ENCODE measurements at regions not wholly inside any gene's neighbourhood (a gene's known extent, or its start where the extent isn't known, plus 50 kb on each side); places are given as distances from the start of the nearest gene placed in this dataset.
"Not testable (repeated sequence)": the region's sequence is repeated elsewhere in the genome, so short reads cannot be mapped to it uniquely, and the experiment has no call there.

- no peak for FAIRE-seq
These were observed 220.5 kb downstream of the BAMBI start for GRCh38 chr10:28897617-28898464.

- FAIRE-seq: no peak
These were observed 224.9 kb downstream of the BAMBI start for GRCh38 chr10:28902215-28902614.

- FAIRE-seq: no peak
These were observed 225.7 kb downstream of the BAMBI start for GRCh38 chr10:28903063-28903462.

GRCh38 chr10:28903736-28904135, 226.4 kb downstream of the BAMBI start:
- no peak for FAIRE-seq

GRCh38 chr10:28905371-28905770, 228.1 kb downstream of the BAMBI start:
- no peak for FAIRE-seq

- FAIRE-seq: no peak
These were observed 228.7 kb downstream of the BAMBI start for GRCh38 chr10:28906011-28906411.

DNA sequence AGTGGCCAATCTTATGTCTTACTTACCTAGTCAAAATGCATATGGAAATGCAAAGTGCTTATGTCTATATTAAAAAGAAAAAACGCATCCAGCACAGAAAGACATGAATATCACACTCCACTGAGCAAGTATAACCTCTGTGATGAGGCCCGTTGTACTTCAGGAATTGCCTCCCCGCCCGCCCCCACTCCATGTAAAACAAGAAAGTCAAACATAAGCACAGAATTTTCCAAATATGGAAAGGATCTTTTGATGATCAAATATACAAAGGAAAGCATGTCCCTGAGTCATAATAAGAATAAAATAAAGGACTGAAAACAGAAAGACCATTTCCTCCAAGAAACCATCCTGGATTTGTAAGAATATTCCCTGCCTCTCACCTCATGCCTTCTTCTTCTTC, 229.1 kb downstream of the BAMBI start:
- no peak for FAIRE-seq

GRCh38 chr10:28906934-28907333, 229.6 kb downstream of the BAMBI start:
- no peak for FAIRE-seq

DNA sequence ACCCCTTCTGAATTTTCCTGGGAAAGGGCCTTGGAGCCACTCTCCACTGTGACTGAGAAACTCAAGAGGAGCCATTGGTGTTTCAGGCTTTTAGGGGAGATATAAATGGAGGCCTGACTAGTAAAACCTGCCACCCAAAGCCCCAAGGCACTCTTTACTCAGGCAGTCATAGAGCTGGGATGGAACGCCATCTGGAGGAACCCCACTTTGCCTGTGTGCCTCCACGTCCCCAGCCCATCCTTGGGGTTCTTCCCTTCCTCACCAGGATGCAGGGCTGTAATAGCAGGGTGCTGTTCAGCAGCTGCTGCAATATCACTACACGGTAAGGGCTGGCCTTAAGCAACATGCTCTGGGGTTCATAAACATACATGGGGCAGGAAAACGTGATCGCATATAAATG, 232.6 kb downstream of the BAMBI start:
- no peak for FAIRE-seq

- FAIRE-seq: no peak
These were observed 233.6 kb downstream of the BAMBI start for GRCh38 chr10:28910956-28911355.

DNA sequence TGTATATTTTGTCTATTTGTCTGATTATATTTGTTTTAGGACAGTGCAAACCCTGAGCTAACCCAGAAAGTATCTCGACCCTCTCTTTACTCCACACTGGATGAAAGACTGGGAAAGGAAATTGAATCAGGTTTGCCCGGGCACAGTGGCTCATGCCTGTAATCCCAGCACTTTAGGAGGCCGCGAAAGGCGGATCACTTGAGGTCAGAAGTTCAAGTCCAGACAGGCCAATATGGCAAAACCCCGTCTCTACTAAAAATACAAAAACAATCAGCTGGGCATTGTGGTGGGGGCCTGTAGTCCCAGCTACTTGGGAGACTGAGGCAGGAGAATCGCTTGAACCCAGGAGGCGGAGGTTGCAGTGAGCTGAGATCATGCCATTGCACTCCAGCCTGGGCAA, 234.2 kb downstream of the BAMBI start:
- not testable (repeated sequence) for FAIRE-seq

- no peak for FAIRE-seq
These were observed 234.9 kb downstream of the BAMBI start for GRCh38 chr10:28912017-28912783.

- no peak for FAIRE-seq
These were observed 236.3 kb downstream of the BAMBI start for GRCh38 chr10:28913436-28914237.

GRCh38 chr10:28914701-28915100, 237.4 kb downstream of the BAMBI start:
- FAIRE-seq: no peak

- FAIRE-seq: no peak
These were observed 238.8 kb downstream of the BAMBI start for GRCh38 chr10:28915989-28916588.

DNA sequence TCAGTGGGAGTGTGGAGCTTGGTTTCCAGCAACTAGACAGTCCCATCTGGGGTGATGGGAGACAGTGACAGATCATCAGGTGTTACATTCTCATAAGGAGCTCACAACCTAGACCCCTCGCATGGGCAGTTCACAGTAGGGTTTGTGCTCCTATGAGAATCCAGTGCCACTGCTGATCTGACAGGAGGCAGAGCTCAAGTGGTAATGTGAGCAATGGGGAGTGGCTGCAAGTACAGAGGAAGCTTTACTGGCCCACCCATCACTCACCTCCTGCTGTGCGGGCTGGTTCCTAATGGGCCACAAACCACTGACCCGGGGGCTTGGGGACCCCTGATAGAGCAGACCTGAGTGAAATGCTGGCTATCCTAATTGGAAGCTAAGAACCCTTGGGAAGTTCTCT, 242.8 kb downstream of the BAMBI start:
- FAIRE-seq: no peak

DNA sequence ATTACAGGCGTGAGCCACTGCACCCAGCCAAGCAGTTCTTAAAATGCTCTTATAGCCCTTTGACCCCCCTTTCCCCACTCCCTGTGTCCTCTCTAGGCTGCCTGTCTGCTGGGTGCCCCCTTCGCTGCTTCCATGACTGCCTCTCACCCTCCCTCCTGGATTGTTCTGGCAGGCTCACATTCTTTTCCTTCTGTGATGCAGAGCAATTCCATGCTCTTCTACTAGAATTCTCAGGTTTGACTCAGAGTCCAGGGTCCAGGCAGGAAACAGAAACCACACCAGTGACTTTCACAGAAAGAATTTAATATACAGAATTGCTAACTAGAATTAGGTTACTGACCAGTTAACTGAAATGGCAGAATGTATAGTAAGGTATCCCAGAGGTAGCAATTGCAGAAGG, 244.8 kb downstream of the BAMBI start:
- FAIRE-seq: no peak

GRCh38 chr10:28922861-28923260, 245.5 kb downstream of the BAMBI start:
- no peak for FAIRE-seq

DNA sequence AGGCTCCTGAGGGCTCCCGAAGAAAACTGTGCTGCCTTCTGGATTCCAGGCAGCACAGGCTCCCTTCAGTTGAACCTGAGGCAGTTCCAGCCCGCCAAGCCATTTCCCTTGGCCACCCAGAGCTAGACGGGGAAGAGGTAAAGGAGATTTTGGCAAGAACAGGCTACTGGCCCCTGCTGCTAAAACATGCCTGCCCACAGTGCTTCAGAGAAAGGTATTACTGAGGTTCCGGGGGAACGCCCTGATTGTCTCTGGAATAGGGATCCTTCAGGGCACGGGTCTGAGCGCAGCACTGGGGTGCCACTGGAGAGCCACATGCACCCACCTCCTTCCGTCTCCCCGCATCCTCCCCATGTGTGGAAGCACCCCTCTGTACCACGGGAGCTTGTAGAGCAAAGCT, 247.4 kb downstream of the BAMBI start:
- FAIRE-seq: no peak

- no peak for FAIRE-seq
These were observed 247.9 kb downstream of the BAMBI start for GRCh38 chr10:28925121-28925663.

DNA sequence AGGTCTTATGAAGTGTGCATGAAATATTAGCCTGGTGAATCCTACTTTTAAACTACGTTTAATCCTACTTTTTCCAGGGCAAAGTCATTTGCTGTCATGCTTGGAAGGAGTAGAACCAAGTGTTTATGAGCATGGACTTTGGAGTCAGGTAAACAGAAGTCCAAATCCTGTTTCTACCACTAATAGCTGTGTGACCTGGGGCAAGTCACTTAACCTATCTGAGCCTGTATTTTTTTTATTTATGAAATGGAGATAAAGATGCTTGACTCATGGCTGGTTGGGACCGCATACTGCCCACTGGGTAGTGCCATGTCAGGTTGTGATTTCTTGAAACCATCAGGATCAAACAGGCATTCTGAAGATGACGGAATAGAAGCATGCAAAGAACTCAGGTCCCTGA, 249.6 kb downstream of the BAMBI start:
- FAIRE-seq: no peak

- no peak for FAIRE-seq
These were observed 251.2 kb downstream of the BAMBI start for GRCh38 chr10:28928484-28928883.

- no peak for FAIRE-seq
These were observed 252.6 kb downstream of the BAMBI start for GRCh38 chr10:28929942-28930341.
